B cell (primary cell): ENCODE measurements at regions not wholly inside any gene's neighbourhood (a gene's known extent, or its start where the extent isn't known, plus 50 kb on each side); places are given as distances from the start of the nearest gene placed in this dataset.

Experiments
- ATAC-seq: fragments of 200-7000 bp; cut with Tn5 transposase; one replicate; pipeline ENCODE4 v1.10.0; 2021; ENCODE audit warnings: low read depth, mild to moderate bottlenecking, moderate number of reproducible peaks, moderate library complexity
- CTCF ChIA-PET: fragments of 350-600 bp; sonication (Branson Sonifier 250); formaldehyde crosslinking; loops from one replicate; lab custom pipeline; 2021; ENCODE audit warnings: antibody characterized with exemption, inconsistent platforms; lab: Charles Lee
- POLR2A ChIA-PET: fragments of 350-600 bp; sonication (Branson Sonifier 250); formaldehyde crosslinking; loops from one replicate; lab custom pipeline; 2021; ENCODE audit warnings: antibody characterized with exemption; lab: Charles Lee
- DNase-seq: peaks from one replicate; pipeline ENCODE4 v3.0.0; 2013
- H2AFZ ChIP-seq: 2 replicates; pipeline ENCODE4 v1.6.1; 2012; ENCODE audit warnings: mild to moderate bottlenecking, low read depth, low read length; ENCODE audit not compliant: insufficient read depth, poor library complexity, severe bottlenecking
- H3K27ac ChIP-seq, 2 donors: 1 replicate in 1 of 2; 2 replicates in 1 of 2; pipeline ENCODE4 v1.5.1; 2012 to 2013; ENCODE audit warnings: low read length in 2 of 2, mild to moderate bottlenecking in 2 of 2, moderate library complexity in 1 of 2
- H3K27me3 ChIP-seq, 4 experiments: fragments of 200-600 bp in 1 of 4; sonication (generic) in 1 of 4; replicated peaks in 1 of 4; 1 replicate in 2 of 4; 2 replicates in 2 of 4; pipeline versions ENCODE4 v1.6.1 to v1.7.0; 2013 to 2016; ENCODE audit warnings: low read length in 3 of 4, mild to moderate bottlenecking in 2 of 4, mixed read lengths in 1 of 4, moderate library complexity in 1 of 4; ENCODE audit not compliant: insufficient read depth in 4 of 4, control insufficient read depth in 3 of 4; ENCODE audit errors: control extremely low read depth in 1 of 4
- H3K36me3 ChIP-seq, 2 experiments: replicated peaks in 1 of 2; 1 replicate in 1 of 2; 2 replicates in 1 of 2; pipeline versions ENCODE4 v1.6.1 to v1.7.1; 2013; ENCODE audit warnings: low read length in 1 of 2; ENCODE audit not compliant: insufficient read depth in 2 of 2, control insufficient read depth in 1 of 2; ENCODE audit errors: control extremely low read depth in 1 of 2, extremely low read depth in 1 of 2
- H3K4me1 ChIP-seq, 2 donors: fragments of 200-600 bp in 1 of 2; sonication (generic) in 1 of 2; 1 replicate in 1 of 2; 2 replicates in 1 of 2; pipeline versions ENCODE4 v1.5.1 to v1.6.1; 2013 to 2017; ENCODE audit warnings: low read length in 2 of 2; ENCODE audit not compliant: control insufficient read depth in 2 of 2, insufficient read depth in 2 of 2
- H3K4me2 ChIP-seq: replicated peaks from 2 replicates; pipeline ENCODE3; 2012; ENCODE audit warnings: mild to moderate bottlenecking, low read depth, low read length; ENCODE audit not compliant: poor library complexity, severe bottlenecking
- H3K4me3 ChIP-seq, 5 experiments: fragments of 200-600 bp in 1 of 5; sonication (generic) in 1 of 5; 1 replicate in 3 of 5; 2 replicates in 2 of 5; pipeline versions ENCODE4 v1.5.1 to v1.7.0; 2011 to 2016; ENCODE audit warnings: low read length in 4 of 5, mild to moderate bottlenecking in 4 of 5, low read depth in 2 of 5, control low read depth in 1 of 5, moderate library complexity in 1 of 5; ENCODE audit not compliant: insufficient read depth in 1 of 5; ENCODE audit errors: control extremely low read depth in 1 of 5, extremely low read depth in 1 of 5
- H3K79me2 ChIP-seq: fragments of 200-600 bp; sonication (generic); one replicate; pipeline ENCODE4 v1.6.0; 2016; ENCODE audit warnings: low read length; ENCODE audit not compliant: control insufficient read depth, insufficient read depth
- H3K9ac ChIP-seq: fragments of 200-600 bp; sonication (generic); 2 replicates; pipeline ENCODE4 v1.6.1; 2017; ENCODE audit warnings: mild to moderate bottlenecking, low read length, moderate library complexity
- H3K9me3 ChIP-seq, 3 donors: one replicate each; pipeline versions ENCODE4 v1.6.1 to v1.7.1; 2013; ENCODE audit warnings: low read length in 2 of 3; ENCODE audit not compliant: control insufficient read depth in 2 of 3, insufficient read depth in 1 of 3; ENCODE audit errors: control extremely low read depth in 1 of 3
- H4K20me1 ChIP-seq: 2 replicates; pipeline ENCODE4 v1.6.0; 2012; ENCODE audit warnings: mild to moderate bottlenecking, low read length; ENCODE audit not compliant: insufficient read depth, control insufficient read depth, poor library complexity, severe bottlenecking
- H3K27ac Mint-ChIP-seq: one replicate; pipeline ENCODE4 v1.8.0; 2021; ENCODE audit warnings: mixed read lengths
- H3K27me3 Mint-ChIP-seq: one replicate; pipeline ENCODE4 v1.8.0; 2021; ENCODE audit warnings: mixed read lengths
- H3K4me1 Mint-ChIP-seq: one replicate; pipeline ENCODE4 v1.8.0; 2021; ENCODE audit warnings: mixed read lengths
- H3K4me3 Mint-ChIP-seq: one replicate; pipeline ENCODE4 v1.8.0; 2021; ENCODE audit warnings: mixed read lengths
- H3K9me3 Mint-ChIP-seq: one replicate; pipeline ENCODE4 v1.8.0; 2022; ENCODE audit warnings: mixed read lengths; ENCODE audit not compliant: insufficient read depth
- CTCF ChIP-seq: fragments of 200-600 bp; IDR thresholded peaks from one replicate; pipeline ENCODE4 v1.8.0; 2022; ENCODE audit warnings: antibody characterized with exemption, mild to moderate bottlenecking
- EZH2 ChIP-seq: IDR thresholded peaks from 2 replicates; pipeline ENCODE4 v1.6.1; 2012; ENCODE audit warnings: borderline replicate concordance, low read depth, mild to moderate bottlenecking, moderate library complexity, low read length; ENCODE audit not compliant: insufficient read depth, poor library complexity, severe bottlenecking
- WGBS: methylation state at CpG from one replicate; pipeline ENCODE4 v1.1.5; 2013; ENCODE audit warnings: missing lambda C conversion rate; ENCODE audit not compliant: insufficient coverage; 5-methylcytosine and 5-hydroxymethylcytosine counted together
- intact Hi-C: fragments of 100-400 bp; cut with micrococcal nuclease; formaldehyde crosslinking; loops from one replicate; pipeline ENCODE4 v1.10.0; 2022

- H3K27ac Mint-ChIP-seq = no peak overlapping the region
- Histone ChIP-seq H3K9me3 (peaks cover 0 to 2% (median 0%) of the 10 kb centered on the region in 3 donors), H2AFZ (no peak overlapping the region), H3K36me3 (no peaks in the 10 kb centered on the region), H3K4me1 (no peaks in the 10 kb centered on the region), H3K4me3 (no peak overlapping the region), H4K20me1 (no peaks in the 10 kb centered on the region), H3K27me3 (no peaks in the 10 kb centered on the region), H3K4me2 (no peak overlapping the region), H3K27ac (no peak overlapping the region), H3K9ac (no peak overlapping the region), H3K79me2 (no peaks in the 10 kb centered on the region)
- H3K4me3 Mint-ChIP-seq = no peak overlapping the region
- ATAC-seq = no peak
- no peak for DNase-seq
- peaks cover 2% of the 10 kb centered on the region for H3K9me3 Mint-ChIP-seq
- POLR2A ChIA-PET = no interaction called here
- intact Hi-C loops = no loop called here
- H3K27me3 Mint-ChIP-seq = no peaks in the 10 kb centered on the region
- TF ChIP-seq EZH2 (no peak), CTCF (no peak)
- CTCF ChIA-PET = no interaction called here
- H3K4me1 Mint-ChIP-seq = no peaks in the 10 kb centered on the region
Observed at GRCh38 chr5:42120070-42120469, 195.0 kb downstream of the FBXO4 start.

GRCh38 chr5:42121401-42121800, 196.3 kb downstream of the FBXO4 start:
- WGBS = 40% methylated on average over 1 of the region's 2 CpGs
- POLR2A ChIA-PET = no interaction called here
- CTCF ChIA-PET = interaction anchor here (0.7 kb wide), 1 partner anchor 64 kb away, joined by 3 read pairs; no protein-coding TSS in a partner anchor
- no peak overlapping the region for H3K9ac ChIP-seq
- H3K36me3 ChIP-seq = no peaks in the 10 kb centered on the region
- ATAC-seq (no peak), DNase-seq (no peak)
- Mint-ChIP-seq H3K4me3 (no peak overlapping the region), H3K4me1 (no peaks in the 10 kb centered on the region), H3K27ac (no peak overlapping the region), H3K27me3 (no peaks in the 10 kb centered on the region), H3K9me3 (peaks cover 2% of the 10 kb centered on the region)
- no peaks in the 10 kb centered on the region for H3K79me2 ChIP-seq
- H3K27ac ChIP-seq = no peak overlapping the region
- H4K20me1 ChIP-seq = no peaks in the 10 kb centered on the region
- no peak overlapping the region for H2AFZ ChIP-seq
- H3K4me3 ChIP-seq = no peak overlapping the region
- H3K9me3 ChIP-seq = peaks cover 0 to 2% (median 0%) of the 10 kb centered on the region in 3 donors
- no peaks in the 10 kb centered on the region for H3K27me3 ChIP-seq
- no peak overlapping the region for H3K4me2 ChIP-seq
- H3K4me1 ChIP-seq = no peaks in the 10 kb centered on the region
- TF ChIP-seq EZH2 (no peak), CTCF (no peak)
- intact Hi-C loops = no loop called here
